Ovary (tissue), 7 donors: ENCODE measurements at regions not wholly inside any gene's neighbourhood (a gene's known extent, or its start where the extent isn't known, plus 50 kb on each side); places are given as distances from the start of the nearest gene placed in this dataset.

Source experiments
- DNase-seq, 5 donors: peaks; one replicate each; pipeline ENCODE4 v3.0.0-alpha.2; 2019 to 2020
- H3K27ac ChIP-seq, 2 donors: fragments of 200-600 bp; one replicate each; pipeline versions ENCODE4 v1.5.1 to v1.8.0; 2019 to 2022
- H3K27me3 ChIP-seq: fragments of 200-600 bp; one replicate; pipeline ENCODE4 v1.8.0; 2022
- H3K36me3 ChIP-seq: fragments of 200-600 bp; sonication (generic); one replicate; pipeline ENCODE4 v1.5.1; 2019
- H3K4me1 ChIP-seq: one replicate; pipeline ENCODE4 v1.8.1; 2013; ENCODE audit warnings: mild to moderate bottlenecking, moderate library complexity; ENCODE audit not compliant: insufficient read depth
- H3K4me3 ChIP-seq: fragments of 200-600 bp; sonication (generic); one replicate; pipeline ENCODE4 v1.5.1; 2017
- H3K9me3 ChIP-seq, 2 donors: fragments of 200-600 bp in 1 of 2; sonication (generic) in 1 of 2; one replicate each; pipeline versions ENCODE4 v1.5.1 to v1.8.1; 2013 to 2019; ENCODE audit warnings: mild to moderate bottlenecking in 1 of 2, moderate library complexity in 1 of 2
- EP300 ChIP-seq: sonication (generic); formaldehyde crosslinking; IDR thresholded peaks from one replicate; pipeline ENCODE4 v1.6.1; 2017; ENCODE audit warnings: antibody characterized with exemption
- POLR2A ChIP-seq: fragments of 450-650 bp; IDR thresholded peaks from one replicate; pipeline ENCODE4 v1.6.1; 2017; ENCODE audit warnings: antibody characterized with exemption, mild to moderate bottlenecking, moderate library complexity
- WGBS, 3 donors: extraction: QIAGEN DNeasy Blood & Tissue Kit in 1 of 3; methylation state at CpG; one replicate each; pipeline versions ENCODE4 v1.1.5 to v1.1.7; 2013 to 2017; 5-methylcytosine and 5-hydroxymethylcytosine counted together
- intact Hi-C, 4 donors: fragments of 100-400 bp; cut with DNase I; formaldehyde crosslinking; loops; one replicate each; pipeline versions ENCODE4 v1.11.0 to v1.15.1; 2022 to 2023
- TF ChIP-seq, protein P1 (sequence below), 3 donors: fragments of 450-650 bp in 2 of 3; fragments of 200-600 bp in 1 of 3; IDR thresholded peaks; one replicate each; pipeline versions ENCODE4 v1.5.1 to v1.8.0; 2016 to 2022; ENCODE audit warnings: antibody characterized with exemption in 3 of 3, mild to moderate bottlenecking in 1 of 3
- donor health status: DM: no; HTN: no; CAD: no; lungs with moderate emphysema.
- donor health status: DM: no; HTN: no; CAD: no.
- donor health status: Bipolar disorder and iron deficiency.
- donor health status: DM: no; HTN: no; CAD: no.
- donor health status: DM: yes; HTN: yes; CAD: no.

DNA sequence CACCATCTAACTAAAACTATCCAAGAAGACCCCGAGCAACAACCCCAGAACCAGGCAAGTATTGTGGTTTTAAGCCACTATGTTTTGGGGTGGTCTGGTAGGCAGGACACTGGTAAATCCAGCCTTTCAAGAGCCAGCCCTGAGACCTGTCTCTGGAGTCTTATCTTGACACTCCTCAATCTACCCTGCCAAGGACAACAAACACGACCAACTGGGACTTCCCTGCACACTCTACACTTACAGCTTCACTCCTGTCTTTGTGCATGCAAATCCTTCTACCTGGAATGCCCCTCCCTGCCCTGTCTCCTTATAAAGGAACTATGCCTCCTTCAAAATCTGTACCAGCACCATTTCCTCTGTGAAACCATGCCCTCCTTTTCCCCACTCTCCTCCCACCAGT, 107.3 kb downstream of the RPL27A start:
- TF ChIP-seq POLR2A (no peak), EP300 (no peak)
- TF ChIP-seq, protein P1, sequence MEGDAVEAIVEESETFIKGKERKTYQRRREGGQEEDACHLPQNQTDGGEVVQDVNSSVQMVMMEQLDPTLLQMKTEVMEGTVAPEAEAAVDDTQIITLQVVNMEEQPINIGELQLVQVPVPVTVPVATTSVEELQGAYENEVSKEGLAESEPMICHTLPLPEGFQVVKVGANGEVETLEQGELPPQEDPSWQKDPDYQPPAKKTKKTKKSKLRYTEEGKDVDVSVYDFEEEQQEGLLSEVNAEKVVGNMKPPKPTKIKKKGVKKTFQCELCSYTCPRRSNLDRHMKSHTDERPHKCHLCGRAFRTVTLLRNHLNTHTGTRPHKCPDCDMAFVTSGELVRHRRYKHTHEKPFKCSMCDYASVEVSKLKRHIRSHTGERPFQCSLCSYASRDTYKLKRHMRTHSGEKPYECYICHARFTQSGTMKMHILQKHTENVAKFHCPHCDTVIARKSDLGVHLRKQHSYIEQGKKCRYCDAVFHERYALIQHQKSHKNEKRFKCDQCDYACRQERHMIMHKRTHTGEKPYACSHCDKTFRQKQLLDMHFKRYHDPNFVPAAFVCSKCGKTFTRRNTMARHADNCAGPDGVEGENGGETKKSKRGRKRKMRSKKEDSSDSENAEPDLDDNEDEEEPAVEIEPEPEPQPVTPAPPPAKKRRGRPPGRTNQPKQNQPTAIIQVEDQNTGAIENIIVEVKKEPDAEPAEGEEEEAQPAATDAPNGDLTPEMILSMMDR (IDR thresholded peaks at IDR 0.05), result no peak
- Histone ChIP-seq H3K27ac (no peak overlapping the region), H3K4me3 (no peak overlapping the region), H3K36me3 (no peaks in the 10 kb centered on the region), H3K27me3 (no peaks in the 10 kb centered on the region), H3K9me3 (no peaks in the 10 kb centered on the region), H3K4me1 (peaks cover 15% of the 10 kb centered on the region)
- intact Hi-C loops, result no loop called here
- no peak for DNase-seq
- 54 to 66% (median 61%) methylated on average over 2 of the region's 2 CpGs for whole genome bisulfite sequencing, 3 donors

DNA sequence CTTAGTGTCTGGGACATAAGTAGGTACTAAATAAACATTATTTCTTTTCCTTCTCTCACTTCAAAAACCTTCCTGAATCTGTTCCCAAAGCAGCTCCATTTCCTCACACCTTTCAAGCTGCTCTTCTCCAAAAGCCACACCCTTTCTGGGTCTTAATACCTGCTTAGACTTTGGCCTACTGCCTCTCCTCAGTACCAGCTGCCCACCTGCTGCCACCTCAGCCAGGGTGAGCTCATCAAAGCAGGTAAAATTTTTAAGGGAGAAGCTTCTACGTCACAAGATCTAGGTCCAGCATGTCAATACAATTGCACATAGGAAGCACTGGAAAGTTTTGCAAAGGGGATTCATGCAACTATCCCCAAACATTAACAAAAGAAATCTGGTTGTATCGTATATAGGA, 108.4 kb downstream of the RPL27A start:
- H3K36me3 ChIP-seq, result no peaks in the 10 kb centered on the region
- H3K4me1 ChIP-seq, result peaks cover 15% of the 10 kb centered on the region
- H3K9me3 ChIP-seq, result no peaks in the 10 kb centered on the region
- DNase-seq, result no peak
- intact Hi-C loops, result no loop called here
- H3K4me3 ChIP-seq, result no peak overlapping the region
- TF ChIP-seq POLR2A (no peak), EP300 (no peak)
- TF ChIP-seq, protein P1 (IDR thresholded peaks at IDR 0.05), result no peak
- no peak overlapping the region for H3K27ac ChIP-seq
- H3K27me3 ChIP-seq, result no peaks in the 10 kb centered on the region
- 86 to 94% (median 92%) methylated on average over 2 of the region's 2 CpGs for WGBS, 3 donors

DNA sequence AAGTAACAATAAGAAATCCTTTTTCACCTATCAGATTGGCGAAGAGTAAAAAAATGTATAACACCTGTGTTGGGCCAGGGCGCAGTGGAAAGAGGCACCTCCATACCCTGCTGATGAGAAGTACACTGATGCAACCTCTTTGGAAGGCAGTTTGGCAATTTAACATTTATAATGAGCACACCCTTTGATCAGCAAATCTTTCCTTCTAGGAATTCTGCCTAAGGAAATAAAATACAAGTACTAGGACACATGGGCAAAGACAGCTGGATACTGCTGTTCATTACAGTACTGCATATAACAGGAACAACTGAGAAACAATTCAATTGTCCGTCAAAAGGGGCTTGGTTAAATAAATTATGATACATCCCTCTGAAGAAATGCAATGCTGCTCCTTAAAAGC, 110.1 kb downstream of the RPL27A start:
- intact Hi-C loops, result no loop called here
- TF ChIP-seq EP300, result no peak
- TF ChIP-seq POLR2A, result no peak
- TF ChIP-seq, protein P1 (IDR thresholded peaks at IDR 0.05), result no peak
- Histone ChIP-seq H3K27ac (no peak overlapping the region), H3K4me1 (peaks cover 10% of the 10 kb centered on the region), H3K4me3 (no peak overlapping the region), H3K27me3 (no peaks in the 10 kb centered on the region), H3K36me3 (no peaks in the 10 kb centered on the region), H3K9me3 (no peaks in the 10 kb centered on the region)
- 55 to 70% (median 63%) methylated on average over 3 of the region's 3 CpGs for WGBS, 3 donors
- DNase-seq, result no peak

DNA sequence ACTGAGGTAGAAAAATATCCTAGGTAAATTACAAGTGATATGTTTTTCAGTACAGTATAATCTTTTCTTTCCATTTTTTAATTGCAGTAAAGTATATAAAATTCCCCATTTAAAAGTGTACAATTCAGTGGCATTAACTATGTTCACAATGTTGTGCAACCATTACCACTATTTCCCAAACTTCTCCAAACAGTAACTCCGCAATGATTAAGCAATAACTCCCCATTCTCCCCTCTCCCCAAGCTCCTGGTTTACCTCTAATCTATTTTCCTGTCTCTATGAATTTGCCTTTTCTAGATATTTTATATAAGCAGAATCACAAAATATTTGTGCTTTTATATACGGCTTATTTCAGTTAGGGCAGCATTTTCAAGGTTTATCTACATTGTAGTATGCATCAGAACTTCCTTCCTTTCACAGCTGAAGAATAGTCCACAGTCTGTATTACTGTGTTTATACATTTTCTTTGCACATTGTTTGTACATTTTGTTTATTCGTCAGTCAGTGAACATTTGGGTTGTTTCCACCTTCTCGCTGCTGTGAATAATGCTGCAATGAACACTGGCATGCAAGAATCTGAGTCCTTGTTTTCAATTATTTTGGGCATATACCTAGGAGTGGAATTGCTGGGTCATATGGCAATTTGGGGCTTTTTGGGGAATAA, 110.7 kb downstream of the RPL27A start:
- H3K27me3 ChIP-seq, result no peaks in the 10 kb centered on the region
- WGBS, 3 donors, result 55 to 70% (median 61%) methylated on average over 4 of the region's 4 CpGs
- peaks cover 10% of the 10 kb centered on the region for H3K4me1 ChIP-seq
- no peak overlapping the region for H3K4me3 ChIP-seq
- TF ChIP-seq POLR2A, result no peak
- TF ChIP-seq, protein P1 (IDR thresholded peaks at IDR 0.05), result no peak
- no peak for TF ChIP-seq EP300
- intact Hi-C loops, result no loop called here
- H3K9me3 ChIP-seq, result no peaks in the 10 kb centered on the region
- H3K27ac ChIP-seq, result no peak overlapping the region
- DNase-seq, result no peak
- H3K36me3 ChIP-seq, result no peaks in the 10 kb centered on the region
